K562 (cell line): ENCODE measurements at regions not wholly inside any gene's neighbourhood (a gene's known extent, or its start where the extent isn't known, plus 50 kb on each side); places are given as distances from the start of the nearest gene placed in this dataset.

ENCODE experiments used
- ATAC-seq: fragments of 200-7000 bp; cut with Tn5 transposase; 3 replicates; pipeline ENCODE4 v1.9.1; 2020; ENCODE audit warnings: moderate library complexity
- BruUV-seq: library from RNA; stranded (reverse); fragments of 400-500 nt; replicated peaks from 2 replicates; lab custom pipeline; 2021; lab: Mats Ljungman, UMichigan
- CTCF ChIA-PET: fragments of 300-600 bp; formaldehyde crosslinking; extraction: SDS; loops from one replicate; lab custom pipeline; 2021; ENCODE audit warnings: low intra/inter-chr PET ratio; lab: Yijun Ruan, JAX
- POLR2A ChIA-PET: fragments of 300-600, 350-650 bp; sonication (Branson Sonifier 250); formaldehyde crosslinking; extraction: SDS; loops from one replicate; lab custom pipeline; 2021; ENCODE audit warnings: antibody characterized with exemption, inconsistent platforms; lab: Yijun Ruan, JAX
- DNase-seq, 4 experiments: peaks; one replicate each; pipeline versions ENCODE4 v3.0.0 to v3.0.0-alpha.2; 2011 to 2018; ENCODE audit warnings: low spot score in 3 of 4, mixed read lengths in 3 of 4; ENCODE audit errors: extremely low read depth in 1 of 4
- FAIRE-seq: peaks from 2 replicates; lab custom pipeline; 2011; peaks lifted over from hg19 to GRCh38; lab: Jason Lieb, UNC
- H2AFZ ChIP-seq: 2 replicates; pipeline ENCODE4 v1.6.0; 2011; ENCODE audit warnings: low read depth, low read length, control low read depth, inconsistent platforms
- H3K27ac ChIP-seq: fragments of 200-600 bp; 3 replicates; pipeline ENCODE4 v1.8.0; 2011; ENCODE audit warnings: low read depth, mild to moderate bottlenecking, control low read depth, inconsistent platforms, low read length, moderate library complexity, mixed read lengths; ENCODE audit errors: extremely low read depth
- H3K27me3 ChIP-seq, 2 experiments: fragments of 300-600 bp in 1 of 2; 2 replicates in 1 of 2; 3 replicates in 1 of 2; pipeline versions ENCODE4 v1.6.0 to v1.8.0; 2011; ENCODE audit warnings: inconsistent platforms in 2 of 2, low read length in 2 of 2, mild to moderate bottlenecking in 1 of 2, mixed read lengths in 1 of 2, moderate library complexity in 1 of 2; ENCODE audit not compliant: control insufficient read depth in 2 of 2, insufficient read depth in 2 of 2
- H3K36me3 ChIP-seq: fragments of 300-600 bp; 3 replicates; pipeline ENCODE4 v1.8.0; 2011; ENCODE audit warnings: mild to moderate bottlenecking, low read length, inconsistent platforms; ENCODE audit not compliant: control insufficient read depth, insufficient read depth
- H3K4me1 ChIP-seq, 2 experiments: fragments of 200-600 bp in 1 of 2; replicated peaks in 1 of 2; 2 replicates in 1 of 2; 3 replicates in 1 of 2; pipeline versions ENCODE4 v1.5.1 to v1.8.0; 2011; ENCODE audit warnings: inconsistent platforms in 2 of 2, low read length in 2 of 2, mild to moderate bottlenecking in 1 of 2, mixed read lengths in 1 of 2, moderate library complexity in 1 of 2; ENCODE audit not compliant: control insufficient read depth in 2 of 2, insufficient read depth in 2 of 2
- H3K4me2 ChIP-seq: 2 replicates; pipeline ENCODE4 v1.6.1; 2011; ENCODE audit warnings: low read length, control low read depth, inconsistent platforms, mixed read lengths; ENCODE audit not compliant: insufficient read depth
- H3K4me3 ChIP-seq: fragments of 200-600 bp; sonication (generic), shearing (Covaris generic); 2 replicates; pipeline ENCODE4 v1.5.1; 2016; ENCODE audit warnings: control low read depth, inconsistent platforms
- H3K79me2 ChIP-seq: fragments of 200-600 bp; 3 replicates; pipeline ENCODE4 v1.8.0; 2011; ENCODE audit warnings: low read length, inconsistent platforms; ENCODE audit not compliant: control insufficient read depth, insufficient read depth
- H3K9ac ChIP-seq, 2 experiments: 2 replicates each; pipeline versions ENCODE4 v1.6.0 to v1.6.1; 2011; ENCODE audit warnings: low read depth in 2 of 2, low read length in 2 of 2, control low read depth in 1 of 2, inconsistent platforms in 1 of 2, mild to moderate bottlenecking in 1 of 2, mixed read lengths in 1 of 2; ENCODE audit not compliant: insufficient read depth in 1 of 2
- H3K9me1 ChIP-seq: one replicate; pipeline ENCODE4 v1.6.0; 2011; ENCODE audit warnings: inconsistent platforms, mild to moderate bottlenecking, low read length, moderate library complexity; ENCODE audit not compliant: control insufficient read depth, insufficient read depth
- H3K9me3 ChIP-seq: replicated peaks from 2 replicates; pipeline ENCODE4 v1.5.1; 2011; ENCODE audit warnings: low read depth, low read length, inconsistent platforms; ENCODE audit not compliant: control insufficient read depth, insufficient read depth
- H4K20me1 ChIP-seq: replicated peaks from 2 replicates; pipeline ENCODE4 v1.6.1; 2011; ENCODE audit warnings: low read length, inconsistent platforms, mixed read lengths; ENCODE audit not compliant: control insufficient read depth, insufficient read depth
- C11orf30 ChIP-seq: fragments of 450-650 bp; IDR thresholded peaks from 2 replicates; pipeline ENCODE4 v1.6.1; 2016; ENCODE audit warnings: low read depth, mild to moderate bottlenecking
- HOXB6 ChIP-seq: fragments of 250-450 bp; sonication (Bioruptor Pico); IDR thresholded peaks from 2 replicates; pipeline ENCODE4 v1.5.1; 2022; ENCODE audit warnings: mild to moderate bottlenecking, borderline replicate concordance
- NFE2L1 ChIP-seq: fragments of 450-650 bp; IDR thresholded peaks from 2 replicates; pipeline ENCODE4 v1.6.1; 2016; ENCODE audit warnings: missing genetic modification characterization, low read depth, mild to moderate bottlenecking, missing compliant biosample characterization, moderate library complexity, borderline replicate concordance
- NFIC ChIP-seq: fragments of 450-650 bp; IDR thresholded peaks from 2 replicates; pipeline ENCODE4 v1.6.1; 2017; ENCODE audit warnings: mild to moderate bottlenecking, inconsistent platforms
- NFIX ChIP-seq: fragments of 250-450 bp; sonication (Bioruptor Pico); IDR thresholded peaks from 2 replicates; pipeline ENCODE4 v1.4.0; 2020; ENCODE audit warnings: low read depth, mild to moderate bottlenecking, moderate library complexity
- PHB2 ChIP-seq: fragments of 450-650 bp; IDR thresholded peaks from 2 replicates; pipeline ENCODE4 v1.6.1; 2017; ENCODE audit warnings: low read depth
- TAF7 ChIP-seq: fragments of 450-650 bp; IDR thresholded peaks from 2 replicates; pipeline ENCODE4 v1.6.1; 2016; ENCODE audit warnings: missing genetic modification characterization, missing compliant biosample characterization
- ZNF23 ChIP-seq: fragments of 250-450 bp; sonication (Bioruptor Pico); IDR thresholded peaks from 2 replicates; pipeline ENCODE4 v1.4.0; 2020; ENCODE audit warnings: mild to moderate bottlenecking
- ZNF253 ChIP-seq: fragments of 250-450 bp; sonication (Bioruptor Pico); conservative IDR thresholded peaks from 2 replicates; pipeline ENCODE4 v1.6.1; 2021; ENCODE audit warnings: mild to moderate bottlenecking
- ZNF3 ChIP-seq: fragments of 250-450 bp; sonication (Bioruptor Pico); IDR thresholded peaks from 2 replicates; pipeline ENCODE4 v1.5.0; 2021; ENCODE audit warnings: mild to moderate bottlenecking, moderate library complexity
- WGBS: fragments of 100-300 bp; shearing (Covaris generic); methylation state at CpG from one replicate; pipeline ENCODE4 v1.1.6; 2016; ENCODE audit warnings: low coverage, mixed read lengths; ENCODE audit not compliant: insufficient coverage; ENCODE audit errors: missing lambda C conversion rate; 5-methylcytosine and 5-hydroxymethylcytosine counted together
- in situ Hi-C: fragments of 300-500 bp; cut with MboI; formaldehyde crosslinking; loops from 4 replicates; pipeline ENCODE4 v1.15.0; 2018; ENCODE audit warnings: inconsistent platforms, mixed read lengths
- intact Hi-C: fragments of 100-400 bp; cut with micrococcal nuclease; formaldehyde crosslinking; loops from 2 replicates; pipeline ENCODE4 v1.14.2; 2022
- TF ChIP-seq, protein P1 (sequence below): fragments of 250-450 bp; sonication (Bioruptor Pico); IDR thresholded peaks from 2 replicates; pipeline ENCODE4 v1.4.0; 2020; ENCODE audit warnings: mild to moderate bottlenecking

- TF ChIP-seq, protein P1, sequence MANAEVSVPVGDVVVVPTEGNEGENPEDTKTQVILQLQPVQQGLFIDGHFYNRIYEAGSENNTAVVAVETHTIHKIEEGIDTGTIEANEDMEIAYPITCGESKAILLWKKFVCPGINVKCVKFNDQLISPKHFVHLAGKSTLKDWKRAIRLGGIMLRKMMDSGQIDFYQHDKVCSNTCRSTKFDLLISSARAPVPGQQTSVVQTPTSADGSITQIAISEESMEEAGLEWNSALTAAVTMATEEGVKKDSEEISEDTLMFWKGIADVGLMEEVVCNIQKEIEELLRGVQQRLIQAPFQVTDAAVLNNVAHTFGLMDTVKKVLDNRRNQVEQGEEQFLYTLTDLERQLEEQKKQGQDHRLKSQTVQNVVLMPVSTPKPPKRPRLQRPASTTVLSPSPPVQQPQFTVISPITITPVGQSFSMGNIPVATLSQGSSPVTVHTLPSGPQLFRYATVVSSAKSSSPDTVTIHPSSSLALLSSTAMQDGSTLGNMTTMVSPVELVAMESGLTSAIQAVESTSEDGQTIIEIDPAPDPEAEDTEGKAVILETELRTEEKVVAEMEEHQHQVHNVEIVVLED (CRISPR knock-in tag) = no peak
- TF ChIP-seq HOXB6 (no peak), PHB2 (no peak)
Measured at GRCh38 chr10:35712486-35712885, 70.4 kb upstream of the FZD8 start (continued).

GRCh38 chr10:35711615-35712411 lies 69.7 kb upstream of the FZD8 start:
- H3K9me1 ChIP-seq = no peaks in the 10 kb centered on the region
- FAIRE-seq = no peak
- under 1% methylated on average over 15 of the region's 15 CpGs for WGBS
- H3K4me1 ChIP-seq = no peaks in the 10 kb centered on the region
- no peaks in the 10 kb centered on the region for H3K36me3 ChIP-seq
- no peaks in the 10 kb centered on the region for H4K20me1 ChIP-seq
- H3K27ac ChIP-seq = no peak overlapping the region
- no peak for TF ChIP-seq ZNF3 (CRISPR knock-in tag)
- no peak for TF ChIP-seq ZNF253 (CRISPR knock-in tag)
- peak; percentile 86 for TF ChIP-seq NFIC
- no peak for TF ChIP-seq TAF7 (tag)
- no peak for TF ChIP-seq ZNF23 (CRISPR knock-in tag)
- TF ChIP-seq NFE2L1 = no peak
- TF ChIP-seq C11orf30 = no peak
- TF ChIP-seq NFIX = peak; percentile 25
- TF ChIP-seq, all 486 proteins: peak for 2
- H3K9ac ChIP-seq = no peak overlapping the region
- no peak overlapping the region for H2AFZ ChIP-seq
- no peak for DNase-seq
- H3K9me3 ChIP-seq = no peaks in the 10 kb centered on the region
- in situ Hi-C loops = no loop called here
- no TSS peak for BruUV-seq
- ChIA-PET CTCF (no interaction called here), POLR2A (no interaction called here)
- no peaks in the 10 kb centered on the region for H3K79me2 ChIP-seq
- peaks cover 0 to 3% of the 10 kb centered on the region in 2 experiments; a peak in 1 of 5 replicates for H3K27me3 ChIP-seq
- H3K4me3 ChIP-seq = no peak overlapping the region
- no peak overlapping the region for H3K4me2 ChIP-seq
- no peak for ATAC-seq
- intact Hi-C loops = no loop called here
